ENCODE measurements at regions not wholly inside any gene's neighbourhood (a gene's known extent, or its start where the extent isn't known, plus 50 kb on each side); places are given as distances from the start of the nearest gene placed in this dataset.

- no peak for TF ChIP-seq CTCF (conservative IDR thresholded peaks at IDR 0.05)
- H3K9ac ChIP-seq (ENCODE audit: extremely low read depth, insufficient read length, low read length), result no peak overlapping the region
- H3K27ac ChIP-seq (ENCODE audit: insufficient read length, low read depth, low read length), result no peak overlapping the region
- H4K91ac ChIP-seq (ENCODE audit: insufficient read length, low read depth, low read length), result no peak overlapping the region
- H2BK120ac ChIP-seq (ENCODE audit: low read depth, low read length, poor library complexity, severe bottlenecking), result no peak overlapping the region
- no peak overlapping the region for H2BK12ac ChIP-seq (ENCODE audit: insufficient read length, low read depth, low read length)
- no peak overlapping the region for H3K4ac ChIP-seq (ENCODE audit: low read depth, low read length)
- H4K20me1 ChIP-seq (ENCODE audit: control insufficient read depth, insufficient read depth, insufficient read length), result no peaks in the 10 kb centered on the region
- no peak overlapping the region for H3K4me2 ChIP-seq (ENCODE audit: insufficient read depth, insufficient read length, low read length)
- no peak for DNase-seq
- H3K18ac ChIP-seq (ENCODE audit: insufficient read length, low read depth, low read length), result no peak overlapping the region
- no peaks in the 10 kb centered on the region for H3K23me2 ChIP-seq (ENCODE audit: insufficient read length, low read depth, low read length, poor library complexity, severe bottlenecking)
- no peaks in the 10 kb centered on the region for H3K9me3 ChIP-seq (ENCODE audit: control insufficient read depth, low read depth, low read length)
- H3K9me3 Mint-ChIP-seq, result no peaks in the 10 kb centered on the region
- no peaks in the 10 kb centered on the region for H3K27me3 Mint-ChIP-seq (ENCODE audit: low read depth)
- no peaks in the 10 kb centered on the region for H3K79me2 ChIP-seq (ENCODE audit: insufficient read depth, low read length)
- H3K4me3 Mint-ChIP-seq, result no peak overlapping the region
- no peak overlapping the region for H2BK15ac ChIP-seq (ENCODE audit: low read depth, low read length)
- WGBS (ENCODE audit: extremely low coverage, insufficient read length, low lambda C conversion rate), result no CpG with 5 or more reads among the region's 7 CpGs
- H3T11ph ChIP-seq (ENCODE audit: low read length), result no peak overlapping the region
- H3K36me3 Mint-ChIP-seq (ENCODE audit: insufficient read depth in 1 of 3, low read depth in 3 of 3), result no peaks in the 10 kb centered on the region
- H4K8ac ChIP-seq (replicated peaks; ENCODE audit: insufficient read length, low read depth, low read length), result no peak overlapping the region
- H3K23ac ChIP-seq (ENCODE audit: insufficient read length, low read depth, low read length), result no peak overlapping the region
- no peak overlapping the region for H2AFZ ChIP-seq (ENCODE audit: low read length)
- H2BK20ac ChIP-seq (ENCODE audit: low read depth, low read length, poor library complexity, severe bottlenecking), result no peak overlapping the region
- no peak overlapping the region for H2AK5ac ChIP-seq (ENCODE audit: insufficient read length, low read length)
- no peak overlapping the region for H2BK5ac ChIP-seq (ENCODE audit: insufficient read length, low read length)
- H3K4me1 ChIP-seq (ENCODE audit: insufficient read depth, low read length), result no peaks in the 10 kb centered on the region
- H3K14ac ChIP-seq (ENCODE audit: insufficient read depth, low read length), result no peak overlapping the region
- no peak overlapping the region for H3K27ac Mint-ChIP-seq
- no peaks in the 10 kb centered on the region for H3K79me1 ChIP-seq (ENCODE audit: insufficient read depth, low read depth, low read length, poor library complexity, severe bottlenecking)
- H3K56ac ChIP-seq (ENCODE audit: insufficient read length, low read depth, low read length), result no peak overlapping the region
- no peak overlapping the region for H4K5ac ChIP-seq (ENCODE audit: insufficient read length, low read depth, low read length)
- H3K27me3 ChIP-seq (ENCODE audit: insufficient read depth, low read length), result no peaks in the 10 kb centered on the region
- H3K4me1 Mint-ChIP-seq, result peaks cover 0 to 5% of the 10 kb centered on the region in 2 experiments; a peak in 1 of 4 replicates
Observed at GRCh38 chr10:4119107-4119506, 334.1 kb upstream of the KLF6 start.
